Endodermal cell (in vitro differentiated cells): ENCODE measurements at regions not wholly inside any gene's neighbourhood (a gene's known extent, or its start where the extent isn't known, plus 50 kb on each side); places are given as distances from the start of the nearest gene placed in this dataset.

ENCODE experiments used
- DNase-seq: peaks from one replicate; pipeline ENCODE4 v3.0.0-alpha.2; 2017
- H3K27ac ChIP-seq: 2 replicates; pipeline ENCODE4 v1.5.1; 2013; ENCODE audit warnings: mild to moderate bottlenecking, low read depth, low read length, moderate library complexity
- H3K27me3 ChIP-seq: 2 replicates; pipeline ENCODE4 v1.6.1; 2013; ENCODE audit warnings: mild to moderate bottlenecking, low read length, moderate library complexity; ENCODE audit not compliant: insufficient read depth, control insufficient read depth, poor library complexity, severe bottlenecking
- H3K36me3 ChIP-seq: 2 replicates; pipeline ENCODE4 v1.7.0; 2013; ENCODE audit warnings: mild to moderate bottlenecking, low read length, moderate library complexity; ENCODE audit not compliant: control insufficient read depth, insufficient read depth
- H3K4me1 ChIP-seq: one replicate; pipeline ENCODE4 v1.7.0; 2013; ENCODE audit warnings: low read length; ENCODE audit not compliant: control insufficient read depth, insufficient read depth
- H3K4me3 ChIP-seq: 2 replicates; pipeline ENCODE4 v1.5.1; 2013; ENCODE audit warnings: mild to moderate bottlenecking, low read length, moderate library complexity
- H3K9ac ChIP-seq: 2 replicates; pipeline ENCODE4 v1.6.1; 2013; ENCODE audit warnings: mild to moderate bottlenecking, low read length, moderate library complexity; ENCODE audit not compliant: poor library complexity, severe bottlenecking; ENCODE audit errors: extremely low read depth
- H3K9me3 ChIP-seq: 2 replicates; pipeline ENCODE4 v1.6.1; 2013; ENCODE audit warnings: mild to moderate bottlenecking, low read length, moderate library complexity; ENCODE audit not compliant: control insufficient read depth
- H3K27ac Mint-ChIP-seq: 2 replicates; pipeline ENCODE4 v1.8.0; 2020; ENCODE audit warnings: mixed read lengths
- H3K27me3 Mint-ChIP-seq: 2 replicates; pipeline ENCODE4 v1.8.0; 2021; ENCODE audit warnings: mild to moderate bottlenecking, mixed read lengths; ENCODE audit not compliant: insufficient read depth
- H3K36me3 Mint-ChIP-seq: 2 replicates; pipeline ENCODE4 v1.8.0; 2020; ENCODE audit warnings: low read depth, mixed read lengths
- H3K4me1 Mint-ChIP-seq: 2 replicates; pipeline ENCODE4 v1.8.0; 2020; ENCODE audit warnings: mixed read lengths
- H3K4me3 Mint-ChIP-seq: 2 replicates; pipeline ENCODE4 v1.8.0; 2020; ENCODE audit warnings: mild to moderate bottlenecking, moderate library complexity, mixed read lengths
- H3K9me3 Mint-ChIP-seq: 2 replicates; pipeline ENCODE4 v1.8.0; 2020; ENCODE audit warnings: mild to moderate bottlenecking, mixed read lengths
- CTCF ChIP-seq: fragments of 200-600 bp; sonication (generic); conservative IDR thresholded peaks from 2 replicates; pipeline ENCODE4 v1.5.0; 2021; ENCODE audit warnings: antibody characterized with exemption, mild to moderate bottlenecking
- WGBS, 2 experiments: methylation state at CpG; one replicate each; pipeline versions ENCODE4 v1.1.5 to v1.1.7; 2013; ENCODE audit warnings: missing lambda C conversion rate in 2 of 2, mixed read lengths in 1 of 2; ENCODE audit not compliant: insufficient coverage in 1 of 2, insufficient read length in 1 of 2; 5-methylcytosine and 5-hydroxymethylcytosine counted together

DNA sequence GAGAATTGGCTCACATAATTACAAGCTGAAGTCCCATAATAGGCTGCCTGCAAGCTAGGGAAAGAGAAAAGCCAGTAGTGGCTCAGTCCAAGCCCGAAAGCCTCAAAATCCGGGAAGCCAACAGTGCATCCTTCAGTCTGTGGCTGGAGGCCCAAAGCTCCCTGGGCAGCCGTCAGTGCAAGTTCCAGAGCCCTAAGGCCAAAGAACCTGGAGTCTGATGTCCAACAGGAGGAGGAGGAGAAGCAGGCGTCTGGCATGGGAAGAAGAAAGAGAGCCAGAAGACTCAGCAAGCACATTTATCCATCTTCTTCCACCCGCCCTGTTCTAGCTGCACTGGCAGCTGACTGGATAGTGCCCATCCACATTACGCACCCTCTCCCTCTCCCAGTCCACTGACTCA lies 213.4 kb downstream of the GAS1 start:
- Histone ChIP-seq H3K4me1 (peaks cover 2% of the 10 kb centered on the region), H3K9ac (no peak overlapping the region), H3K4me3 (no peak overlapping the region), H3K36me3 (no peaks in the 10 kb centered on the region), H3K27me3 (no peaks in the 10 kb centered on the region), H3K9me3 (no peaks in the 10 kb centered on the region), H3K27ac (no peak overlapping the region)
- Mint-ChIP-seq H3K27me3 (peaks cover 2% of the 10 kb centered on the region), H3K4me3 (no peak overlapping the region), H3K9me3 (no peaks in the 10 kb centered on the region), H3K36me3 (no peaks in the 10 kb centered on the region), H3K4me1 (peaks cover 5% of the 10 kb centered on the region), H3K27ac (no peak overlapping the region)
- DNase-seq: no peak
- 79 to 85% methylated on average over 4 to 6 of the region's 6 CpGs for WGBS, 2 experiments
- TF ChIP-seq CTCF: no peak

- H3K4me3 ChIP-seq: no peak overlapping the region
- H3K36me3 Mint-ChIP-seq: no peaks in the 10 kb centered on the region
- no peak overlapping the region for H3K9ac ChIP-seq
- no peaks in the 10 kb centered on the region for H3K27me3 ChIP-seq
- no peaks in the 10 kb centered on the region for H3K27me3 Mint-ChIP-seq
- no peak overlapping the region for H3K4me3 Mint-ChIP-seq
- no peaks in the 10 kb centered on the region for H3K36me3 ChIP-seq
- no peak overlapping the region for H3K27ac ChIP-seq
- no peak overlapping the region for H3K27ac Mint-ChIP-seq
- DNase-seq: no peak
- H3K9me3 ChIP-seq: no peaks in the 10 kb centered on the region
- peaks cover 2% of the 10 kb centered on the region for H3K4me1 ChIP-seq
- 90 to 96% methylated on average over 5 to 6 of the region's 6 CpGs for WGBS, 2 experiments
- TF ChIP-seq CTCF: no peak
- no peaks in the 10 kb centered on the region for H3K9me3 Mint-ChIP-seq
- peaks cover 5% of the 10 kb centered on the region for H3K4me1 Mint-ChIP-seq
Measured at GRCh38 chr9:86732514-86733171, 214.7 kb downstream of the GAS1 start.

- H3K9me3 ChIP-seq: no peaks in the 10 kb centered on the region
- DNase-seq: no peak
- no peak for TF ChIP-seq CTCF
- Mint-ChIP-seq H3K4me1 (peaks cover 5% of the 10 kb centered on the region), H3K36me3 (no peaks in the 10 kb centered on the region), H3K9me3 (no peaks in the 10 kb centered on the region), H3K27me3 (no peaks in the 10 kb centered on the region), H3K4me3 (no peak overlapping the region), H3K27ac (no peak overlapping the region)
- no peaks in the 10 kb centered on the region for H3K27me3 ChIP-seq
- WGBS, 2 experiments: 79 to 100% methylated on average over 1 to 2 of the region's 2 CpGs
- peaks cover 2% of the 10 kb centered on the region for H3K4me1 ChIP-seq
- H3K9ac ChIP-seq: no peak overlapping the region
- no peaks in the 10 kb centered on the region for H3K36me3 ChIP-seq
- no peak overlapping the region for H3K4me3 ChIP-seq
- H3K27ac ChIP-seq: no peak overlapping the region
Measured at GRCh38 chr9:86731511-86732063, 215.7 kb downstream of the GAS1 start.
